Neural cell (in vitro differentiated cells): ENCODE measurements at regions not wholly inside any gene's neighbourhood (a gene's known extent, or its start where the extent isn't known, plus 50 kb on each side); places are given as distances from the start of the nearest gene placed in this dataset.

Experiments used
- EP300 ChIP-seq: fragments of 450-650 bp; conservative IDR thresholded peaks from 2 replicates; pipeline ENCODE4 v1.6.1; 2014; ENCODE audit warnings: antibody characterized with exemption, mild to moderate bottlenecking, moderate library complexity; ENCODE audit not compliant: poor library complexity, severe bottlenecking
- EZH2 ChIP-seq: fragments of 200-600, 300-800 bp; shearing (Covaris generic), sonication (generic); IDR thresholded peaks from 2 replicates; pipeline ENCODE4 v1.6.1; 2014; ENCODE audit warnings: antibody characterized with exemption, low read length, borderline replicate concordance, mild to moderate bottlenecking; ENCODE audit not compliant: insufficient read depth, poor library complexity, severe bottlenecking
- MXI1 ChIP-seq: fragments of 450-650 bp; conservative IDR thresholded peaks from 2 replicates; pipeline ENCODE4 v1.6.1; 2014; ENCODE audit warnings: antibody characterized with exemption, mild to moderate bottlenecking; ENCODE audit not compliant: poor library complexity, severe bottlenecking
- POLR2AphosphoS5 ChIP-seq: IDR thresholded peaks from 2 replicates; pipeline ENCODE4 v1.6.1; 2012
- RAD21 ChIP-seq: fragments of 450-650 bp; conservative IDR thresholded peaks from 2 replicates; pipeline ENCODE4 v1.6.1; 2014; ENCODE audit warnings: antibody characterized with exemption, mild to moderate bottlenecking, moderate library complexity
- SMC3 ChIP-seq: fragments of 450-650 bp; conservative IDR thresholded peaks from 2 replicates; pipeline ENCODE4 v1.6.1; 2014; ENCODE audit warnings: antibody characterized with exemption, mild to moderate bottlenecking, moderate library complexity; ENCODE audit not compliant: poor library complexity
- TAF1 ChIP-seq: IDR thresholded peaks from 2 replicates; pipeline ENCODE4 v1.6.1; 2012; ENCODE audit warnings: low read depth
- TF ChIP-seq, protein P1 (sequence below): fragments of 450-650 bp; IDR thresholded peaks from 2 replicates; pipeline ENCODE4 v1.5.1; 2014; ENCODE audit warnings: antibody characterized with exemption, mild to moderate bottlenecking, moderate library complexity; ENCODE audit not compliant: poor library complexity, severe bottlenecking
- TF ChIP-seq, protein P2 (sequence below): IDR thresholded peaks from 2 replicates; pipeline ENCODE4 v1.6.1; 2012; ENCODE audit warnings: borderline replicate concordance

- TF ChIP-seq POLR2AphosphoS5 = no peak
- TF ChIP-seq TAF1 = no peak
- TF ChIP-seq, protein P1, sequence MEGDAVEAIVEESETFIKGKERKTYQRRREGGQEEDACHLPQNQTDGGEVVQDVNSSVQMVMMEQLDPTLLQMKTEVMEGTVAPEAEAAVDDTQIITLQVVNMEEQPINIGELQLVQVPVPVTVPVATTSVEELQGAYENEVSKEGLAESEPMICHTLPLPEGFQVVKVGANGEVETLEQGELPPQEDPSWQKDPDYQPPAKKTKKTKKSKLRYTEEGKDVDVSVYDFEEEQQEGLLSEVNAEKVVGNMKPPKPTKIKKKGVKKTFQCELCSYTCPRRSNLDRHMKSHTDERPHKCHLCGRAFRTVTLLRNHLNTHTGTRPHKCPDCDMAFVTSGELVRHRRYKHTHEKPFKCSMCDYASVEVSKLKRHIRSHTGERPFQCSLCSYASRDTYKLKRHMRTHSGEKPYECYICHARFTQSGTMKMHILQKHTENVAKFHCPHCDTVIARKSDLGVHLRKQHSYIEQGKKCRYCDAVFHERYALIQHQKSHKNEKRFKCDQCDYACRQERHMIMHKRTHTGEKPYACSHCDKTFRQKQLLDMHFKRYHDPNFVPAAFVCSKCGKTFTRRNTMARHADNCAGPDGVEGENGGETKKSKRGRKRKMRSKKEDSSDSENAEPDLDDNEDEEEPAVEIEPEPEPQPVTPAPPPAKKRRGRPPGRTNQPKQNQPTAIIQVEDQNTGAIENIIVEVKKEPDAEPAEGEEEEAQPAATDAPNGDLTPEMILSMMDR = no peak
- no peak for TF ChIP-seq EP300
- TF ChIP-seq EZH2 = no peak
- TF ChIP-seq, protein P2, sequence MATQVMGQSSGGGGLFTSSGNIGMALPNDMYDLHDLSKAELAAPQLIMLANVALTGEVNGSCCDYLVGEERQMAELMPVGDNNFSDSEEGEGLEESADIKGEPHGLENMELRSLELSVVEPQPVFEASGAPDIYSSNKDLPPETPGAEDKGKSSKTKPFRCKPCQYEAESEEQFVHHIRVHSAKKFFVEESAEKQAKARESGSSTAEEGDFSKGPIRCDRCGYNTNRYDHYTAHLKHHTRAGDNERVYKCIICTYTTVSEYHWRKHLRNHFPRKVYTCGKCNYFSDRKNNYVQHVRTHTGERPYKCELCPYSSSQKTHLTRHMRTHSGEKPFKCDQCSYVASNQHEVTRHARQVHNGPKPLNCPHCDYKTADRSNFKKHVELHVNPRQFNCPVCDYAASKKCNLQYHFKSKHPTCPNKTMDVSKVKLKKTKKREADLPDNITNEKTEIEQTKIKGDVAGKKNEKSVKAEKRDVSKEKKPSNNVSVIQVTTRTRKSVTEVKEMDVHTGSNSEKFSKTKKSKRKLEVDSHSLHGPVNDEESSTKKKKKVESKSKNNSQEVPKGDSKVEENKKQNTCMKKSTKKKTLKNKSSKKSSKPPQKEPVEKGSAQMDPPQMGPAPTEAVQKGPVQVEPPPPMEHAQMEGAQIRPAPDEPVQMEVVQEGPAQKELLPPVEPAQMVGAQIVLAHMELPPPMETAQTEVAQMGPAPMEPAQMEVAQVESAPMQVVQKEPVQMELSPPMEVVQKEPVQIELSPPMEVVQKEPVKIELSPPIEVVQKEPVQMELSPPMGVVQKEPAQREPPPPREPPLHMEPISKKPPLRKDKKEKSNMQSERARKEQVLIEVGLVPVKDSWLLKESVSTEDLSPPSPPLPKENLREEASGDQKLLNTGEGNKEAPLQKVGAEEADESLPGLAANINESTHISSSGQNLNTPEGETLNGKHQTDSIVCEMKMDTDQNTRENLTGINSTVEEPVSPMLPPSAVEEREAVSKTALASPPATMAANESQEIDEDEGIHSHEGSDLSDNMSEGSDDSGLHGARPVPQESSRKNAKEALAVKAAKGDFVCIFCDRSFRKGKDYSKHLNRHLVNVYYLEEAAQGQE = no peak
- TF ChIP-seq RAD21 = no peak
- TF ChIP-seq SMC3 = no peak
- TF ChIP-seq MXI1 = no peak
Measured at GRCh38 chr12:77594366-77594765, 236.3 kb upstream of the NAV3 start.
